Caco-2 (cell line): ENCODE measurements at regions not wholly inside any gene's neighbourhood (a gene's known extent, or its start where the extent isn't known, plus 50 kb on each side); places are given as distances from the start of the nearest gene placed in this dataset.

ENCODE experiments used
- BruUV-seq: library from RNA; stranded (reverse); fragments of 400-500 nt; replicated peaks from 2 replicates; lab custom pipeline; 2021; lab: Mats Ljungman, UMichigan
- CTCF ChIA-PET: fragments of 300-600 bp; sonication (Branson Sonifier 250); formaldehyde crosslinking; loops from one replicate; lab custom pipeline; 2022; ENCODE audit warnings: antibody characterized with exemption; lab: Charles Lee
- POLR2A ChIA-PET: fragments of 300-600 bp; sonication (Branson Sonifier 250); formaldehyde crosslinking; loops from one replicate; lab custom pipeline; 2022; ENCODE audit warnings: antibody characterized with exemption; lab: Charles Lee
- DNase-seq, 2 experiments: peaks; one replicate each; pipeline versions ENCODE4 v3.0.0 to v3.0.0-alpha.2; 2020 to 2022
- H3K27me3 ChIP-seq: replicated peaks from 2 replicates; pipeline ENCODE4 v1.6.0; 2011; ENCODE audit warnings: low read length; ENCODE audit not compliant: control insufficient read depth, insufficient read depth
- H3K36me3 ChIP-seq: 2 replicates; pipeline ENCODE4 v1.5.1; 2011; ENCODE audit warnings: low read length; ENCODE audit not compliant: control insufficient read depth, insufficient read depth
- H3K4me1 ChIP-seq: fragments of 250-450 bp; sonication (Bioruptor Pico); 2 replicates; pipeline ENCODE4 v1.5.1; 2020; ENCODE audit warnings: mild to moderate bottlenecking
- H3K4me3 ChIP-seq: 2 replicates; pipeline ENCODE4 v1.5.1; 2011; ENCODE audit warnings: low read depth, mild to moderate bottlenecking, control low read depth, low read length
- H3K9me3 ChIP-seq: fragments of 250-450 bp; sonication (Bioruptor Pico); 2 replicates; pipeline ENCODE4 v1.5.1; 2020; ENCODE audit warnings: mild to moderate bottlenecking, moderate library complexity
- H3K27ac Mint-ChIP-seq: one replicate; pipeline ENCODE4 v1.8.0; 2022; ENCODE audit warnings: mixed read lengths; ENCODE audit not compliant: unreplicated experiment
- H3K27me3 Mint-ChIP-seq: one replicate; pipeline ENCODE4 v1.8.0; 2022; ENCODE audit warnings: mixed read lengths; ENCODE audit not compliant: insufficient read depth, unreplicated experiment
- H3K36me3 Mint-ChIP-seq: one replicate; pipeline ENCODE4 v1.8.0; 2022; ENCODE audit warnings: mild to moderate bottlenecking, mixed read lengths; ENCODE audit not compliant: insufficient read depth, unreplicated experiment
- H3K4me1 Mint-ChIP-seq: one replicate; pipeline ENCODE4 v1.8.0; 2022; ENCODE audit warnings: low read depth, mixed read lengths; ENCODE audit not compliant: unreplicated experiment
- H3K4me3 Mint-ChIP-seq: one replicate; pipeline ENCODE4 v1.8.0; 2022; ENCODE audit warnings: mild to moderate bottlenecking, moderate library complexity, mixed read lengths; ENCODE audit not compliant: unreplicated experiment
- H3K9me3 Mint-ChIP-seq: one replicate; pipeline ENCODE4 v1.8.0; 2022; ENCODE audit warnings: mixed read lengths; ENCODE audit not compliant: unreplicated experiment
- CTCF ChIP-seq, 2 experiments: fragments of 200-600 bp in 1 of 2; IDR thresholded peaks; 1 replicate in 1 of 2; 2 replicates in 1 of 2; pipeline versions ENCODE4 v1.5.1 to v1.8.0; 2011 to 2022; ENCODE audit warnings: antibody characterized with exemption in 1 of 2, control low read depth in 1 of 2, inconsistent platforms in 1 of 2, low read depth in 1 of 2, low read length in 1 of 2, mild to moderate bottlenecking in 1 of 2, moderate library complexity in 1 of 2; ENCODE audit not compliant: insufficient read depth in 1 of 2, severe bottlenecking in 1 of 2, unreplicated experiment in 1 of 2
- intact Hi-C: fragments of 100-400 bp; cut with micrococcal nuclease; formaldehyde crosslinking; loops from one replicate; pipeline ENCODE4 v1.10.0; 2022; ENCODE audit not compliant: unreplicated experiment

- Histone ChIP-seq H3K4me1 (no peaks in the 10 kb centered on the region), H3K9me3 (no peaks in the 10 kb centered on the region), H3K27me3 (no peaks in the 10 kb centered on the region), H3K36me3 (no peaks in the 10 kb centered on the region), H3K4me3 (no peak overlapping the region)
- H3K27ac Mint-ChIP-seq = no peak overlapping the region
- no peak for DNase-seq
- no TSS peak for BruUV-seq
- H3K36me3 Mint-ChIP-seq = no peaks in the 10 kb centered on the region
- no peaks in the 10 kb centered on the region for H3K27me3 Mint-ChIP-seq
- no peak for TF ChIP-seq CTCF (IDR thresholded peaks at IDR 0.05; ENCODE audit: insufficient read depth in 1 of 2, low read depth in 1 of 2, low read length in 1 of 2, severe bottlenecking in 1 of 2, unreplicated experiment in 1 of 2)
- H3K4me1 Mint-ChIP-seq = no peaks in the 10 kb centered on the region
- intact Hi-C loops = no loop called here
- ChIA-PET CTCF (no interaction called here), POLR2A (no interaction called here)
- H3K9me3 Mint-ChIP-seq = no peaks in the 10 kb centered on the region
- no peak overlapping the region for H3K4me3 Mint-ChIP-seq
These were observed 91.7 kb upstream of the MAX start for GRCh38 chr14:65193916-65194590.

GRCh38 chr14:65195042-65195719 lies 92.9 kb upstream of the MAX start:
- no peaks in the 10 kb centered on the region for H3K27me3 ChIP-seq
- Mint-ChIP-seq H3K4me1 (no peaks in the 10 kb centered on the region), H3K4me3 (no peak overlapping the region), H3K27ac (no peak overlapping the region), H3K9me3 (no peaks in the 10 kb centered on the region), H3K27me3 (no peaks in the 10 kb centered on the region), H3K36me3 (no peaks in the 10 kb centered on the region)
- H3K4me3 ChIP-seq = no peak overlapping the region
- DNase-seq = no peak
- intact Hi-C loops = no loop called here
- POLR2A ChIA-PET = no interaction called here
- H3K9me3 ChIP-seq = no peaks in the 10 kb centered on the region
- BruUV-seq = no TSS peak
- no peaks in the 10 kb centered on the region for H3K4me1 ChIP-seq
- CTCF ChIA-PET = no interaction called here
- no peak for TF ChIP-seq CTCF (IDR thresholded peaks at IDR 0.05; ENCODE audit: insufficient read depth in 1 of 2, low read depth in 1 of 2, low read length in 1 of 2, severe bottlenecking in 1 of 2, unreplicated experiment in 1 of 2)
- no peaks in the 10 kb centered on the region for H3K36me3 ChIP-seq

GRCh38 chr14:65198346-65198745 lies 96.0 kb upstream of the MAX start:
- Histone ChIP-seq H3K36me3 (no peaks in the 10 kb centered on the region), H3K4me1 (no peaks in the 10 kb centered on the region), H3K27me3 (no peaks in the 10 kb centered on the region), H3K9me3 (no peaks in the 10 kb centered on the region), H3K4me3 (no peak overlapping the region)
- no peak for TF ChIP-seq CTCF (IDR thresholded peaks at IDR 0.05; ENCODE audit: insufficient read depth in 1 of 2, low read depth in 1 of 2, low read length in 1 of 2, severe bottlenecking in 1 of 2, unreplicated experiment in 1 of 2)
- CTCF ChIA-PET = no interaction called here
- POLR2A ChIA-PET = no interaction called here
- H3K4me3 Mint-ChIP-seq = no peak overlapping the region
- no peak overlapping the region for H3K27ac Mint-ChIP-seq
- DNase-seq = no peak
- no peaks in the 10 kb centered on the region for H3K4me1 Mint-ChIP-seq
- H3K36me3 Mint-ChIP-seq = no peaks in the 10 kb centered on the region
- H3K27me3 Mint-ChIP-seq = no peaks in the 10 kb centered on the region
- no TSS peak for BruUV-seq
- no peaks in the 10 kb centered on the region for H3K9me3 Mint-ChIP-seq
- intact Hi-C loops = no loop called here
